GM21723 (cell line): ENCODE measurements at regions not wholly inside any gene's neighbourhood (a gene's known extent, or its start where the extent isn't known, plus 50 kb on each side); places are given as distances from the start of the nearest gene placed in this dataset.
"Not testable (repeated sequence)": the region's sequence is repeated elsewhere in the genome, so short reads cannot be mapped to it uniquely, and the experiment has no call there.

ENCODE experiments used
- ATAC-seq: cut with Tn5 transposase; IDR thresholded peaks from one replicate; pipeline ENCODE4 v1.9.1; 2021; ENCODE audit warnings: mild to moderate bottlenecking, moderate library complexity; ENCODE audit not compliant: unreplicated experiment

GRCh38 chr16:17564856-17565255 lies 94.1 kb upstream of the XYLT1 start:
- no peak for ATAC-seq

GRCh38 chr16:17563323-17564091 lies 92.7 kb upstream of the XYLT1 start:
- no peak for ATAC-seq

GRCh38 chr16:17561056-17561455 lies 90.3 kb upstream of the XYLT1 start:
- no peak for ATAC-seq

- ATAC-seq = no peak
These were observed 89.8 kb upstream of the XYLT1 start for GRCh38 chr16:17560548-17560947.

GRCh38 chr16:17559394-17559793 lies 88.6 kb upstream of the XYLT1 start:
- no peak for ATAC-seq

- no peak for ATAC-seq
These were observed 87.2 kb upstream of the XYLT1 start for GRCh38 chr16:17557949-17558348.

GRCh38 chr16:17557480-17557879 lies 86.7 kb upstream of the XYLT1 start:
- ATAC-seq = no peak

GRCh38 chr16:17556276-17557052 lies 85.7 kb upstream of the XYLT1 start:
- no peak for ATAC-seq

GRCh38 chr16:17555176-17555575 lies 84.4 kb upstream of the XYLT1 start:
- no peak for ATAC-seq

- no peak for ATAC-seq
These were observed 81.6 kb upstream of the XYLT1 start for GRCh38 chr16:17552351-17552750.

- ATAC-seq = not testable (repeated sequence)
These were observed 80.9 kb upstream of the XYLT1 start for GRCh38 chr16:17551682-17552081.

GRCh38 chr16:17548825-17549224 lies 78.1 kb upstream of the XYLT1 start:
- ATAC-seq = no peak

- no peak for ATAC-seq
These were observed 74.0 kb upstream of the XYLT1 start for GRCh38 chr16:17544785-17545184.

GRCh38 chr16:17544304-17544703 lies 73.5 kb upstream of the XYLT1 start:
- no peak for ATAC-seq

GRCh38 chr16:17543073-17543472 lies 72.3 kb upstream of the XYLT1 start:
- ATAC-seq = no peak

GRCh38 chr16:17541324-17541723 lies 70.6 kb upstream of the XYLT1 start:
- ATAC-seq = no peak

- no peak for ATAC-seq
These were observed 68.2 kb upstream of the XYLT1 start for GRCh38 chr16:17538927-17539326.

GRCh38 chr16:17532338-17532995 lies 61.7 kb upstream of the XYLT1 start:
- ATAC-seq = peak; percentile 42

- peak; percentile 85 for ATAC-seq
These were observed 59.4 kb upstream of the XYLT1 start for GRCh38 chr16:17529982-17530760.

- no peak for ATAC-seq
These were observed 56.5 kb upstream of the XYLT1 start for GRCh38 chr16:17526956-17527937.
